ENCODE measurements at regions not wholly inside any gene's neighbourhood (a gene's known extent, or its start where the extent isn't known, plus 50 kb on each side); places are given as distances from the start of the nearest gene placed in this dataset.
"Not testable (repeated sequence)": the region's sequence is repeated elsewhere in the genome, so short reads cannot be mapped to it uniquely, and the experiment has no call there.

- TF ChIP-seq POLR2A (IDR thresholded peaks at IDR 0.05), result no peak
- TF ChIP-seq, protein P1, sequence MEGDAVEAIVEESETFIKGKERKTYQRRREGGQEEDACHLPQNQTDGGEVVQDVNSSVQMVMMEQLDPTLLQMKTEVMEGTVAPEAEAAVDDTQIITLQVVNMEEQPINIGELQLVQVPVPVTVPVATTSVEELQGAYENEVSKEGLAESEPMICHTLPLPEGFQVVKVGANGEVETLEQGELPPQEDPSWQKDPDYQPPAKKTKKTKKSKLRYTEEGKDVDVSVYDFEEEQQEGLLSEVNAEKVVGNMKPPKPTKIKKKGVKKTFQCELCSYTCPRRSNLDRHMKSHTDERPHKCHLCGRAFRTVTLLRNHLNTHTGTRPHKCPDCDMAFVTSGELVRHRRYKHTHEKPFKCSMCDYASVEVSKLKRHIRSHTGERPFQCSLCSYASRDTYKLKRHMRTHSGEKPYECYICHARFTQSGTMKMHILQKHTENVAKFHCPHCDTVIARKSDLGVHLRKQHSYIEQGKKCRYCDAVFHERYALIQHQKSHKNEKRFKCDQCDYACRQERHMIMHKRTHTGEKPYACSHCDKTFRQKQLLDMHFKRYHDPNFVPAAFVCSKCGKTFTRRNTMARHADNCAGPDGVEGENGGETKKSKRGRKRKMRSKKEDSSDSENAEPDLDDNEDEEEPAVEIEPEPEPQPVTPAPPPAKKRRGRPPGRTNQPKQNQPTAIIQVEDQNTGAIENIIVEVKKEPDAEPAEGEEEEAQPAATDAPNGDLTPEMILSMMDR (IDR thresholded peaks at IDR 0.05), result no peak
- WGBS, 4 donors, result 87 to 95% (median 89%) methylated on average over 2 of the region's 2 CpGs
- Histone ChIP-seq H3K4me1 (replicated peaks in 1 of 2) (no peaks in the 10 kb centered on the region), H3K9me3 (replicated peaks in 1 of 3) (no peaks in the 10 kb centered on the region), H3K27me3 (no peaks in the 10 kb centered on the region), H3K4me3 (no peak overlapping the region), H3K36me3 (replicated peaks in 1 of 2) (no peaks in the 10 kb centered on the region), H3K27ac (no peak overlapping the region)
- intact Hi-C loops (cut with DNase I), result no loop called here
- DNase-seq, result no peak
Measured at GRCh38 chr5:163893281-163893680, 387.9 kb downstream of the MAT2B start.

DNA sequence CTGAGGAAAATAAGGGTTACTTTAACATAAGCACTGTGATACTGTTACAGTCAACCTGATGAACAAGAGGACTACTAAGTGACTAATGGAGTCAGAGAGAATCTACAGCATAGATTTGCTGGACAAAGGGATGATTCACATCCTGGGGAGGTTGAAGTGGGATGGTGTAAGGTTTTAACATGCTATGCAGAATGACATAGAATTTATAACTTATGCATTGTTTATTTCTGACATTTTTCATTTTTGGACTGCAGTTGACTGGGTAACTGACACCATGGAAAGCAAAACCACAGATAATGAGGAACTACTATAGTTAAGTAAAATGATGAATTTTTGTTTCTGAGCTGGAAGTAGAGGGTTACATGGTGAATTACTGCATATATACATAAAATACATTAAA is 389.2 kb downstream of the MAT2B start:
- Histone ChIP-seq H3K27me3 (no peaks in the 10 kb centered on the region), H3K36me3 (replicated peaks in 1 of 2) (no peaks in the 10 kb centered on the region), H3K9me3 (replicated peaks in 1 of 3) (no peaks in the 10 kb centered on the region), H3K4me1 (replicated peaks in 1 of 2) (no peaks in the 10 kb centered on the region), H3K27ac (no peak overlapping the region), H3K4me3 (no peak overlapping the region)
- TF ChIP-seq, protein P1 (IDR thresholded peaks at IDR 0.05), result no peak
- no peak for TF ChIP-seq POLR2A (IDR thresholded peaks at IDR 0.05)
- no peak for DNase-seq
- intact Hi-C loops (cut with DNase I), result no loop called here

- no peaks in the 10 kb centered on the region for H3K36me3 ChIP-seq (replicated peaks in 1 of 2)
- no peaks in the 10 kb centered on the region for H3K4me1 ChIP-seq (replicated peaks in 1 of 2)
- no peak overlapping the region for H3K4me3 ChIP-seq
- DNase-seq, result no peak
- no peak for TF ChIP-seq POLR2A (IDR thresholded peaks at IDR 0.05)
- TF ChIP-seq, protein P1 (IDR thresholded peaks at IDR 0.05), result no peak
- H3K27ac ChIP-seq, result no peak overlapping the region
- H3K9me3 ChIP-seq (replicated peaks in 1 of 3), result no peaks in the 10 kb centered on the region
- intact Hi-C loops (cut with DNase I), result no loop called here
- no peaks in the 10 kb centered on the region for H3K27me3 ChIP-seq
Measured at GRCh38 chr5:163898873-163899272, 393.5 kb downstream of the MAT2B start.

- H3K4me1 ChIP-seq (replicated peaks in 1 of 2); H3K4me3 ChIP-seq; H3K27ac ChIP-seq; H3K36me3 ChIP-seq (replicated peaks in 1 of 2); intact Hi-C loops (cut with DNase I); H3K27me3 ChIP-seq; H3K9me3 ChIP-seq (replicated peaks in 1 of 3); DNase-seq: not testable (repeated sequence)
- WGBS, 4 donors, result 53 to 69% (median 59%) methylated on average over 1 of the region's 1 CpG
Measured at GRCh38 chr5:163907783-163908182, 402.4 kb downstream of the MAT2B start.

- no peak overlapping the region for H3K4me3 ChIP-seq
- no peaks in the 10 kb centered on the region for H3K4me1 ChIP-seq (replicated peaks in 1 of 2)
- no peaks in the 10 kb centered on the region for H3K27me3 ChIP-seq
- WGBS, 4 donors, result 54 to 69% (median 61%) methylated on average over 3 of the region's 3 CpGs
- DNase-seq, result peak in 1 of 7 donors; percentile 9
- H3K9me3 ChIP-seq (replicated peaks in 1 of 3), result no peaks in the 10 kb centered on the region
- TF ChIP-seq, protein P1 (IDR thresholded peaks at IDR 0.05), result no peak
- TF ChIP-seq POLR2A (IDR thresholded peaks at IDR 0.05), result no peak
- H3K27ac ChIP-seq, result no peak overlapping the region
- intact Hi-C loops (cut with DNase I), result no loop called here
- no peaks in the 10 kb centered on the region for H3K36me3 ChIP-seq (replicated peaks in 1 of 2)
Measured at GRCh38 chr5:163908253-163908652, 402.8 kb downstream of the MAT2B start.
